ENCODE measurements at regions not wholly inside any gene's neighbourhood (a gene's known extent, or its start where the extent isn't known, plus 50 kb on each side); places are given as distances from the start of the nearest gene placed in this dataset.
"Not testable (repeated sequence)": the region's sequence is repeated elsewhere in the genome, so short reads cannot be mapped to it uniquely, and the experiment has no call there.

DNA sequence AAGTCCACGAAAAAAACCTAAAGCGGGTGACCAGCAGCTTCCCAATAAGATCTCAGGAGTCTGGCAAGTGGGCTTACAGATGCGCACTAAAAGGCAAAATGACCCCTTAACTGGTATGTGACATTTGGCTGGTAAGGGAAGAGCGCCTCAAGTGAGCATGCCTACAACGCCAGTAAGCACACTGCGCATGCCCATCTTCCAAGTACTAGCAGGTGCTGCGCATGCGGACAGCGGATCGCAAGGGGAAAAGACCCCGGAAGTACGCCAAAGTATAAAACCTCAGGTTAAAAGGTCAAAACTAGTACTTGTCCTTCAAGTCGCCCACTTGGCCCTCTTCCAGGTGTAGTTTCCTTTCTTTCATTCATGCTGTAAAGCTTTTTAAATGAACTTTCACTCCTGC, 518.5 kb upstream of the MDGA2 start:
- FAIRE-seq (no peak), DNase-seq (ENCODE audit: low read depth, low spot score) (no peak)
- no peaks in the 10 kb centered on the region for H3K9me1 ChIP-seq (ENCODE audit: control insufficient read depth, extremely low read depth, insufficient read depth, low read length)
- no peaks in the 10 kb centered on the region for H3K79me2 ChIP-seq (ENCODE audit: control insufficient read depth, insufficient read depth, low read length)
- H3K4me1 ChIP-seq (ENCODE audit: control insufficient read depth, extremely low read depth, insufficient read depth, low read length) = no peaks in the 10 kb centered on the region
- dilution Hi-C loops (cut with MboI; ENCODE audit: extremely low pct_ligation_motif_present, low sequenced_read_pairs) = no loop called here
- no peaks in the 10 kb centered on the region for H3K9me3 ChIP-seq (ENCODE audit: control insufficient read depth, low read depth, low read length)
- no peaks in the 10 kb centered on the region for H4K20me1 ChIP-seq (ENCODE audit: control insufficient read depth, extremely low read depth, insufficient read depth, low read length)
- H3K4me2 ChIP-seq (ENCODE audit: control insufficient read depth, extremely low read depth, insufficient read depth, low read depth, low read length) = no peak overlapping the region
- no peak overlapping the region for H2AFZ ChIP-seq (ENCODE audit: control insufficient read depth, low read length)
- TF ChIP-seq EZH2 (IDR thresholded peaks at IDR 0.05; ENCODE audit: low read length) = no peak
- TF ChIP-seq, protein P1, sequence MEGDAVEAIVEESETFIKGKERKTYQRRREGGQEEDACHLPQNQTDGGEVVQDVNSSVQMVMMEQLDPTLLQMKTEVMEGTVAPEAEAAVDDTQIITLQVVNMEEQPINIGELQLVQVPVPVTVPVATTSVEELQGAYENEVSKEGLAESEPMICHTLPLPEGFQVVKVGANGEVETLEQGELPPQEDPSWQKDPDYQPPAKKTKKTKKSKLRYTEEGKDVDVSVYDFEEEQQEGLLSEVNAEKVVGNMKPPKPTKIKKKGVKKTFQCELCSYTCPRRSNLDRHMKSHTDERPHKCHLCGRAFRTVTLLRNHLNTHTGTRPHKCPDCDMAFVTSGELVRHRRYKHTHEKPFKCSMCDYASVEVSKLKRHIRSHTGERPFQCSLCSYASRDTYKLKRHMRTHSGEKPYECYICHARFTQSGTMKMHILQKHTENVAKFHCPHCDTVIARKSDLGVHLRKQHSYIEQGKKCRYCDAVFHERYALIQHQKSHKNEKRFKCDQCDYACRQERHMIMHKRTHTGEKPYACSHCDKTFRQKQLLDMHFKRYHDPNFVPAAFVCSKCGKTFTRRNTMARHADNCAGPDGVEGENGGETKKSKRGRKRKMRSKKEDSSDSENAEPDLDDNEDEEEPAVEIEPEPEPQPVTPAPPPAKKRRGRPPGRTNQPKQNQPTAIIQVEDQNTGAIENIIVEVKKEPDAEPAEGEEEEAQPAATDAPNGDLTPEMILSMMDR (optimal IDR thresholded peaks at IDR 0.05 in 1 of 3, IDR thresholded peaks at IDR 0.05 in 1 of 3, conservative IDR thresholded peaks at IDR 0.05 in 1 of 3; ENCODE audit: extremely low read depth in 1 of 3, insufficient read depth in 2 of 3, low read length in 3 of 3) = no peak
- H3K27ac ChIP-seq (ENCODE audit: control insufficient read depth, insufficient read depth, low read length) = no peak overlapping the region
- no peak overlapping the region for H3K9ac ChIP-seq (ENCODE audit: control insufficient read depth, extremely low read depth, insufficient read depth, low read length)
- H3K27me3 ChIP-seq (ENCODE audit: control insufficient read depth, extremely low read depth, insufficient read depth, low read length) = no peaks in the 10 kb centered on the region
- no peaks in the 10 kb centered on the region for H3K36me3 ChIP-seq (ENCODE audit: control insufficient read depth in 2 of 2, extremely low read depth in 1 of 2, insufficient read depth in 2 of 2, low read length in 2 of 2)
- H3K4me3 ChIP-seq (ENCODE audit: control insufficient read depth in 2 of 3, extremely low read depth in 1 of 3, insufficient read depth in 2 of 3, low read depth in 1 of 3, low read length in 3 of 3) = no peak overlapping the region

DNA sequence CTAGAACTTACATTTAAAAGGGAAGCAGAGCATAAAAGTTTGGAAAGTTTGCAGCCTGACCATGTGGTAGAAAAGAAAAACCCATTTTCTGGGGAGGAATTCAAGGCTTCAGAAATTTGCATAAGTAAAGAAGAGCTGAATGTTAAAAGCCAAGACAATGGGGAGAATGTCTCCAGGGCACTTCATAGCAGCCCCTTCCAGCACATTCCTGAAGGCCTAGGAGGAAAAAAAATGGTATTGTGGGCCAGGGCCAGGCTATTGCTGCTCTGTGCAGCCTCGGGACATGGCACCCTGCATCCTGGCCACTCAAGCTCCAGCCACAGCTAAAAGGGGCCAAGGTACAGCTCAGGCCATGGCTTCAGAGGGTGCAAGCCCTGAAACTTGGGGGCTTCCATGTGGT, 474.2 kb upstream of the MDGA2 start:
- DNase-seq (ENCODE audit: low read depth, low spot score); H3K79me2 ChIP-seq (ENCODE audit: control insufficient read depth, insufficient read depth, low read length); H3K27ac ChIP-seq (ENCODE audit: control insufficient read depth, insufficient read depth, low read length); H2AFZ ChIP-seq (ENCODE audit: control insufficient read depth, low read length); dilution Hi-C loops (cut with MboI; ENCODE audit: extremely low pct_ligation_motif_present, low sequenced_read_pairs); H4K20me1 ChIP-seq (ENCODE audit: control insufficient read depth, extremely low read depth, insufficient read depth, low read length); H3K27me3 ChIP-seq (ENCODE audit: control insufficient read depth, extremely low read depth, insufficient read depth, low read length); H3K4me2 ChIP-seq (ENCODE audit: control insufficient read depth, extremely low read depth, insufficient read depth, low read depth, low read length); FAIRE-seq; H3K9ac ChIP-seq (ENCODE audit: control insufficient read depth, extremely low read depth, insufficient read depth, low read length); H3K9me3 ChIP-seq (ENCODE audit: control insufficient read depth, low read depth, low read length); H3K36me3 ChIP-seq (ENCODE audit: control insufficient read depth in 2 of 2, extremely low read depth in 1 of 2, insufficient read depth in 2 of 2, low read length in 2 of 2); H3K9me1 ChIP-seq (ENCODE audit: control insufficient read depth, extremely low read depth, insufficient read depth, low read length); H3K4me3 ChIP-seq (ENCODE audit: control insufficient read depth in 2 of 3, extremely low read depth in 1 of 3, insufficient read depth in 2 of 3, low read depth in 1 of 3, low read length in 3 of 3); H3K4me1 ChIP-seq (ENCODE audit: control insufficient read depth, extremely low read depth, insufficient read depth, low read length): not testable (repeated sequence)

DNA sequence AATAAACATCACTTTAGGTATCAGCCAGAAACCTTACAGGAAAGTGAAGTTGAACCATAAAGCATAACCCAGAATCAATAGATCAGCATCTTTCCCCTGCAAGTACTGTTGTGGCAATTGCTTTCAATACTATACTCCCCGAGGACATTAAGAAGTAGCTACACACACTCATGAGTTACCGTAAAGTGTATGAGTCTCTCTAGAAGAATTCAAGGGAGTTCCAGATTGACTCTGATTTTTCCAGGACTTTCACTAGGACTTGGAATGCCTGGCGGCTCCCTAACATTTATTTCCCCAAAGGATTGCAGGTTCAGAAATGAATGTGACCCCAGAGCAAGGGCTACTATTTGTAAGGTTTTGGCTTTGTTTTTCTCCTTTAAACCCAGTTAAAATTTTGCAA, 465.4 kb upstream of the MDGA2 start:
- no peaks in the 10 kb centered on the region for H3K27me3 ChIP-seq (ENCODE audit: control insufficient read depth, extremely low read depth, insufficient read depth, low read length)
- dilution Hi-C loops (cut with MboI; ENCODE audit: extremely low pct_ligation_motif_present, low sequenced_read_pairs) = no loop called here
- no peaks in the 10 kb centered on the region for H3K36me3 ChIP-seq (ENCODE audit: control insufficient read depth in 2 of 2, extremely low read depth in 1 of 2, insufficient read depth in 2 of 2, low read length in 2 of 2)
- FAIRE-seq (no peak), DNase-seq (ENCODE audit: low read depth, low spot score) (no peak)
- no peaks in the 10 kb centered on the region for H3K9me1 ChIP-seq (ENCODE audit: control insufficient read depth, extremely low read depth, insufficient read depth, low read length)
- H3K4me1 ChIP-seq (ENCODE audit: control insufficient read depth, extremely low read depth, insufficient read depth, low read length) = no peaks in the 10 kb centered on the region
- no peak overlapping the region for H3K27ac ChIP-seq (ENCODE audit: control insufficient read depth, insufficient read depth, low read length)
- TF ChIP-seq EZH2 (IDR thresholded peaks at IDR 0.05; ENCODE audit: low read length) = no peak
- TF ChIP-seq, protein P1 (optimal IDR thresholded peaks at IDR 0.05 in 1 of 3, IDR thresholded peaks at IDR 0.05 in 1 of 3, conservative IDR thresholded peaks at IDR 0.05 in 1 of 3; ENCODE audit: extremely low read depth in 1 of 3, insufficient read depth in 2 of 3, low read length in 3 of 3) = no peak
- no peaks in the 10 kb centered on the region for H3K9me3 ChIP-seq (ENCODE audit: control insufficient read depth, low read depth, low read length)
- H3K9ac ChIP-seq (ENCODE audit: control insufficient read depth, extremely low read depth, insufficient read depth, low read length) = no peak overlapping the region
- H3K4me3 ChIP-seq (ENCODE audit: control insufficient read depth in 2 of 3, extremely low read depth in 1 of 3, insufficient read depth in 2 of 3, low read depth in 1 of 3, low read length in 3 of 3) = no peak overlapping the region
- no peaks in the 10 kb centered on the region for H4K20me1 ChIP-seq (ENCODE audit: control insufficient read depth, extremely low read depth, insufficient read depth, low read length)
- H3K4me2 ChIP-seq (ENCODE audit: control insufficient read depth, extremely low read depth, insufficient read depth, low read depth, low read length) = no peak overlapping the region
- H3K79me2 ChIP-seq (ENCODE audit: control insufficient read depth, insufficient read depth, low read length) = no peaks in the 10 kb centered on the region
- H2AFZ ChIP-seq (ENCODE audit: control insufficient read depth, low read length) = no peak overlapping the region
